Hematopoietic multipotent progenitor cell treated with erythropoietin and hydrocortisone succinate and interleukin-3 and kit ligand, for 6 days (in vitro differentiated cells): ENCODE measurements at regions not wholly inside any gene's neighbourhood (a gene's known extent, or its start where the extent isn't known, plus 50 kb on each side); places are given as distances from the start of the nearest gene placed in this dataset.
"Not testable (repeated sequence)": the region's sequence is repeated elsewhere in the genome, so short reads cannot be mapped to it uniquely, and the experiment has no call there.

Experiments used
- DNase-seq: peaks from one replicate; pipeline ENCODE4 v3.0.0-alpha.2; 2015

DNA sequence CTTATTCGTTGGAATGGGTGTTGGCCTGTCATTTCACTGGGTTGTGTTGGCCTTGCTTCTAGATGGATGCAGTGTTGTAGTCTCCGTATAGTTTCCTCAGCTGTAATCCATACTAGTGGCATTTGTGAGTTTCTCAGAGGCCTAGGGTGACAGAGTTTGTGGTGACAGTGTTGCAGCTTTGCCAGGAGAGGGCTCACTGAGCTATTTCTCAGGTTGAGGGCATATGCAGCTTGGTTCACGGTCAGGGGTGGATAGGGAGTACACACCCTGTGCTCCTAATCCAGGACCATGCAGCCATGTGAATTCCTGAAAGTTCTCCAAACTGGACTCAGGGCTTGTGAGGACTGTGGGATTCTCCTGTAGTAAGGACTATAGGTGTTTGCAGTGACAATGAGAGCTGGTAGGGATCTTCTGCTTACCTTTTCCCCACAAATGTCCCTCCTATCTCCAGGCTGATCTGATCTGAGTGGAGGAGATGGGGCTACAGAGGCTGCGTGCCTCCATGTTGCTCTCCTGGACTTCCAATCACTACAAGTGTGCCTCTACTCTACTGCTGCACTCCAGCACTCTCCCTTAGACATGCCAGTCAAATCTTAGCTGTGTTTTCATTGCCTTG, 229.0 kb downstream of the STK31 start:
- peak; percentile 38 for DNase-seq

GRCh38 chr7:23939747-23940146, 229.7 kb downstream of the STK31 start:
- not testable (repeated sequence) for DNase-seq

DNA sequence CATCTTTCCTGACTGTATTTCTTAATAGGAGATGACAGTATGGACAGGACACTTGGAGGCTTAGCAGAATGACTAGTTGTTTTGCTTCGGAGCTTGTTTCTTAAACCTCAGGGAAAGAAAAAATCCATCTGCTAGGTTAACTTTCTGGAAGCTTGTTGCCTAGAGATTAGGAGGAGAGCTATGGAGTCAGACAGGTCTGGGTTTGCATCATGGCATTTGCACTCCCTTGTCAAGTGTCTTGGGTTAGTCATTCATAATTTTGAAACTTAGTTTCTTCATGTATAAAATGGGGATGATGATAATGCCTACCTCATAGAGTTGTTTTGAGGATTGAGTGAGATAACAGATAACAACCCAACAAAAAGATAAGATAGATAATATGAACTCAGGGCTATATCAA, 231.5 kb downstream of the STK31 start:
- DNase-seq, result no peak

GRCh38 chr7:23942032-23942431, 232.0 kb downstream of the STK31 start:
- DNase-seq, result no peak

DNA sequence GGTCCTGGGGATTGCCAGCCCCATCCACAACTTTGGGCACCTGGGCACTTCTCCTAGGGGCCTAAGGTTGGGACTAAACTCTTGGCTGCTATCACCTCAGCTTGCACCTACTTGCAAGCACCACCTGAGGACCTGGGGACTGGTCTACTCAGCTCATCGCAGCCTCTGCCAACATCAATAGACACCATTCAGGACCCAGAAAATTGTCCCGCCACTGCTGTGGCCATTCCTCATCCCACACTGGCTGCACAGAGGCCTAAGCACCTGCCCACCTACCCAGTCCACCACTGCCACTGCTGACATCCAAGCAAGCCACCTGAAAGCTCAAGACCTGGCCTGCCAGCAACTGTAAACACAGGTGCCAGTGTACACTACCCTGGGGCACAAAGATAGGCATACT, 234.1 kb downstream of the STK31 start:
- DNase-seq, result no peak

DNA sequence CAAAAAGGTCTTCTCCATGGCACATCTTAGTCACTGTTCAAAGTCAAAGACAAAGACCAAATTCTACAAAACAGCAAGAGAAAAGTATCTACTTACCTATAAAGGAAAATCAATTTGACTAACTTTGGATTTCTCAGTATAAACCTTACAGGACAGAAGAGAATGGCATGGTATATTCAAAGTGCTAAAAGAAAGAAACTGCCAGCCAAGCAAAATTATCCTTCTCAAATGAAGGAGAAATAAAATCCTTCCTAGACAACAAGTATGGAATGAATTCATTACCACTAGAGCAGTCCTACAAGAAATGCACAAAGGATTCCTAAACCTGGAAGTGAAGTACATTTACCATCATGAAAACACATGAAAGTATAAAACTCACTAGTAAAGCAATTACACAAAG, 235.5 kb downstream of the STK31 start:
- no peak for DNase-seq

- DNase-seq, result no peak
These were observed 245.1 kb downstream of the STK31 start for GRCh38 chr7:23955145-23955544.

- no peak for DNase-seq
These were observed 245.7 kb downstream of the STK31 start for GRCh38 chr7:23955600-23956149.

DNA sequence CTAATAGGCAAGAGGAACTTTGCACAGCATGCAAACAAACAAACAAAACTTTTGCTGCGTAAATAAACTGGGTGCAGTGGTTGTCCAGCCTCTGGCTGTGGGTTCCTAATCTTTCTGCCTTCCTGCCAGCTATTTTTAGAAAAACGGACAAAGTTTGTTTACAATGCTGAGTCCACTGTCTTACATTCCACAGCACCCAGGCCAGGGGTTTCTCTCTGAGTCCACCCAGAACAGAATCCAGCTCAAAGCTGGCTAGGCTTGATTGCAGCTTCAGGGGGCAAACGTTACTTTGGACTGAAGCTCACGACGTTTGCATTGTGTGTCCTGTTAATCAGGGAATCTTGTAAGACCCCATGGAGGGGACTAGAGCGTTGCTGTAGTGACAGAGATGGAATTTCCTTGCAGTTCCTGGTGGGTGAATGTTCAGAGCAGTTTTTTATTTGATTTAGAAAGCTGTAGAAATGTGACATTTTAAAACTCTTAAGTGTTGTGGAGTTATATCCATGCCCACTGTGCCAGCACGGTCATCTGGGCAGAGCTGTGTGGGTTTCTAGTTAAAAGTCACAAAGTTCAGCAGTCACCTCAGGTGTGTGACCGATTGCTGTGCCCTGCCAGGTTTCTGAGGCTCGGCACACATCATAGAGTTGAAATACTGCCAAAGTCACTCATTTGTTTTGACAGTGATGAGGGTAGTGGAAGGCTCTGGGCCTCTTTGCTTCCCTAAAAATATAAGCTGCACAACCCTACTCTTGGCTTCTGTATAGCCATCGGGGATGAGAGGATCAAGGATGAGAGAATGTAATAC, 247.0 kb downstream of the STK31 start:
- no peak for DNase-seq

GRCh38 chr7:23959821-23960220, 249.8 kb downstream of the STK31 start:
- no peak for DNase-seq

- no peak for DNase-seq
These were observed 250.3 kb downstream of the STK31 start for GRCh38 chr7:23960361-23960760.

- DNase-seq, result no peak
These were observed 253.6 kb downstream of the STK31 start for GRCh38 chr7:23963461-23964165.

- DNase-seq, result no peak
These were observed 254.7 kb downstream of the STK31 start for GRCh38 chr7:23964715-23965114.

DNA sequence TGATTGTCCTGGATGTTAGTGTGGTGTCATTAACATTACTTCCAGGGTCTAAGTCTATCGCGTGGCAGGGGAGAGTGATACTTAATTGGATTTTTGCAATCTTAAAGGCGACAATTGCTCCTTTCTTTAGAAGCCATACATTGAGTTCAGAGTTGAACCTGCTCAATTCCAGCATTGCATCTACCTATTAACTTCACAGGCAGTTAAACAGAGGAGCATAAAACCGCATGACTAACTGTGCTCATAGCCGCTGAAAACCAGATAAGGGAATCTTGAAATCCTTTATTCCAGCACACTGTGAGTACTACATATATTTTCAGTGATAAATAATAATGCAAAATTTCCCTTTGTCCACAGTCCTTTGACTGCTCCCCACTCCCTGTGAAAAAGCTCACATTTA, 255.3 kb downstream of the STK31 start:
- DNase-seq, result no peak

DNA sequence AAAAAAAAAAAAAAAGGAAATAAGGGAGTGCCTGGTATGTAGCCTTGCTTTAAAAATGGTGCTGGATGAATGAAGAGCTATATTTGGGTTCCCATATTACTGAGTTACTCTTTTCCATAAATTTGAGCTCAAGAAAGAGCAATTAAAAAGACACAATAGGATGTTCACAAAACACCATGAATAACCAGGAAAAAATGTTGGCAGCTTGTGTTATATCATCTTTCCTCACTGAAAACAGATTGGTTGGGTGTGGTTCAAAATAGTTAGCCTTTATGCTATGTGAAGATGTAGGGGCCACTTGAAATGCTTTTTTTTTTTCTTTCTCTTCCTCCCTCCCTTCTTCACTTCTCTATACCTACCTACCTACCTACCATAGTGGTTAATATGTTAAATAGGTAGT, 256.9 kb downstream of the STK31 start:
- no peak for DNase-seq

DNA sequence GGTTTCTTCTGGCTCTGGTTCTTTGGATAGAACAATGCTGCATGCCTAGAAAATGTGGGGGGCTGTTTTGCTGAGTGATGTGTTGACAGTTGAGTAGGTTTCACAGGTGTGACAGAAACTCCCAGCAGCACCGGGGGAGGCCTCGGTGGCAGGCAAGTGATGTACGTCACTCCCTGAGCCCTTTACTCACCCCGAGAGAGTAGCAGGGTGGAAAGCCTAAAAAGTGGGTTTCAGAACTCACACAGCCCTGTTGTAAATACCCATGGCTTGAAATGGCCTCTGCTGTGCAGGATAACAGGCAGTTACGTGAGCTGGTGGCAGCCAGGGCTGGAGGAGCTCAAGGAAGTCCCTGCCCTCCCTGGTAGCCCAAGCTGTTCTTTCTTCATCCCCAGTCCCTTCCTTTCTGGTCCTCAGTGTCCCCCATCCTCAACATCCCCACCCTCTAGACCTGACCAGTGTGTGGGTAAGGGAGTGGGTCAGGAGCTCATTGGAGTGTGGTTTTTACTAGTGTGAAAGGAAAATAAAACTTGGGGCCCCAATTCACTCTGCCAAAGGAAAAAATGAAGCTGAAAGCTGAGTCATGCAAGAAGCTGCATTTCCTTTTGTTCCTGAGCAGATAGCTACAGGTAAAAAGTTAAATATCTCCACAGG, 258.1 kb downstream of the STK31 start:
- no peak for DNase-seq

DNA sequence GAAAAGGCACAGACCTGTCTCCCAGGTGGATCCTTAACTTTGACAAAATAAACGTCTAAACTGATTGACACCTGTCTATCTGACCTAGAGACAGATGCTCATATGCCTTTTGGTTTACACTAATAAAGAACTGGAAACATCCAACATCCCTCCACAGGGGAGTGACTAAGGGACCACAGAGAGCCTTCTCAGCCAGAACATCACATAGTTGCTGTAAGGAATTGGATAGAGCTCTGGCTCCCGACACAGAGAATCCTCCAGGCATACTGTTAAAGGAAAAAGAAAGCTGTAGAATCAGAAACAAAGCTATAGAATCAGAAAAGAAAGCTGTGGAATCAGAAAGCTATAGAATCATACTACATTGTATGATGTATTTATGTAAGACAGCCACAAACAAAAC, 258.8 kb downstream of the STK31 start:
- DNase-seq, result no peak

GRCh38 chr7:23969443-23969842, 259.4 kb downstream of the STK31 start:
- DNase-seq, result no peak

DNA sequence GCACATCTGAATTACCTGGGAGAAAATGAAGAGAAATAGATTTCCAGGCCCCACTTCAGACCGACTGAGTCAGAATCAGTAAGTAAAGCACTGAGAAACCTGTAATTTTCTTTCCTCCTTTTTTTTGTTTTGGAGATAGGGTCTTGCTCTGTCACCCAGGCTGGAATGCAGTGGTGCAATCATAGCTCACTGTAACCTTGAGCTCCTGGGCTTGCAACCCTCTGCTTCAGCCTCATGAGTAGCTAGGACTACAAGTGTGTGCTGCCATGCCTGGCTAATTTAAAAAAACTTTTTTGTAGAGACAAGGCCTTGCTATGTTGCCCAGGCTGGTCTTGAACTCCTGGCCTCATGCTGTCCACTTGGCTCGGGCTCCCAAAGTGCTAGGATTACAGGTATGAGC, 260.2 kb downstream of the STK31 start:
- DNase-seq, result no peak

- DNase-seq, result no peak
These were observed 261.0 kb downstream of the STK31 start for GRCh38 chr7:23971031-23971430.

DNA sequence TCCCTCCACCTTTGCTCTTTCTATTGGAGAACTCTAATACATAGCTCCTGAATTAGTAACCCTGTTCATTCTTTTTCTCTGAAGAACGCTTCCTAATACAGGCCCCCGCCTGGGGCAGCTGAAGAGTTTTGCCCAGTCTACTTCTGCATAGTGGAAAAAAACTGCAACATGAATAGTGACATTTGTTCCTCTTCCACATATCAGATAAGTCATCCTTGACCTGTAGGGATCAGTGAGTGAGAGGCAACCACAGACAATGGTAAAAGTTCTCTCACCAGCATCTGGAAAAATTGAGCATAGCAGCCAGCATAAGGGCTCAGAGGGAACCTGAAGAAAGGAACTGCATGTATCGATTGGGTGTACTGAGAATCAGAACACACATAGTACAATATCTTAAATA, 262.0 kb downstream of the STK31 start:
- DNase-seq, result no peak

DNA sequence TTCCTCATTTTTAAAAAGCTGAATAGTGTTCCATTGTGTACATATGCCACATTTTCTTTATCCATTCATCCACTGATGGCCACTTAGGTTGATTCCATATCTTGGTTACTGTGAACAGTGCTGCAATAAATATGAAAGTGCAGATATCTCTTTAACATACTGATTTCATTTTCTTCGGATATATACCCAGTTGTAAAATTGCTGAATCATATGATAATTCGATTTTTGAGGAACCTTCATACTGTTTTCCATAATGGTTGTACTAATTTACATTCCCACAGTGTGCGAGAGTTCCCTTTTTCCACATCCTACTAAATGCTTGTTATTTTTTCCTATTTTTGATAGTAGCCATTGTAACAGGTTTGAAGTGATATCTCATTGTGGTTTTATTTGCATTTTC, 263.2 kb downstream of the STK31 start:
- no peak for DNase-seq

GRCh38 chr7:23980081-23980480, 270.1 kb downstream of the STK31 start:
- DNase-seq, result no peak
